ENCODE measurements at regions not wholly inside any gene's neighbourhood (a gene's known extent, or its start where the extent isn't known, plus 50 kb on each side); places are given as distances from the start of the nearest gene placed in this dataset.
"Not testable (repeated sequence)": the region's sequence is repeated elsewhere in the genome, so short reads cannot be mapped to it uniquely, and the experiment has no call there.

DNA sequence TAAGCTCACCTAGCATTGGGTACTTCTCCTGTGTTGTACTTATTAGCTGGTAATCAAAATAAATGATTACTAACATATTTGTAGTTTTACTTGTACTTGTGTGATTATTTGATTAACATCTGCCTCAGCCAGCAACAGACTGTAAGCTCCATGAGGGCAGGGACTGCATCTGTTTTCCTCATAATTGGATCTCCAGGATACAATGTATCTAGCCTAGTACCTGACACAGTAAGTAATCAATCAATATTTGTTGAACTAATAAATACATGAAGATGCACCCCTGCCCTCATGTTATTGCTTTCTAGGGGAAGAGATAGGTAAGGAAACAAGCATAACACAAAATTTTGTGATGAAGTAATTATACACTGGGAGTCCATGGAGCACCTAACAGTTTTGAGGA is 101.5 kb downstream of the TENT5C start:
- no peak for DNase-seq (ENCODE audit: low read depth in 1 of 2, low spot score in 1 of 2)

DNA sequence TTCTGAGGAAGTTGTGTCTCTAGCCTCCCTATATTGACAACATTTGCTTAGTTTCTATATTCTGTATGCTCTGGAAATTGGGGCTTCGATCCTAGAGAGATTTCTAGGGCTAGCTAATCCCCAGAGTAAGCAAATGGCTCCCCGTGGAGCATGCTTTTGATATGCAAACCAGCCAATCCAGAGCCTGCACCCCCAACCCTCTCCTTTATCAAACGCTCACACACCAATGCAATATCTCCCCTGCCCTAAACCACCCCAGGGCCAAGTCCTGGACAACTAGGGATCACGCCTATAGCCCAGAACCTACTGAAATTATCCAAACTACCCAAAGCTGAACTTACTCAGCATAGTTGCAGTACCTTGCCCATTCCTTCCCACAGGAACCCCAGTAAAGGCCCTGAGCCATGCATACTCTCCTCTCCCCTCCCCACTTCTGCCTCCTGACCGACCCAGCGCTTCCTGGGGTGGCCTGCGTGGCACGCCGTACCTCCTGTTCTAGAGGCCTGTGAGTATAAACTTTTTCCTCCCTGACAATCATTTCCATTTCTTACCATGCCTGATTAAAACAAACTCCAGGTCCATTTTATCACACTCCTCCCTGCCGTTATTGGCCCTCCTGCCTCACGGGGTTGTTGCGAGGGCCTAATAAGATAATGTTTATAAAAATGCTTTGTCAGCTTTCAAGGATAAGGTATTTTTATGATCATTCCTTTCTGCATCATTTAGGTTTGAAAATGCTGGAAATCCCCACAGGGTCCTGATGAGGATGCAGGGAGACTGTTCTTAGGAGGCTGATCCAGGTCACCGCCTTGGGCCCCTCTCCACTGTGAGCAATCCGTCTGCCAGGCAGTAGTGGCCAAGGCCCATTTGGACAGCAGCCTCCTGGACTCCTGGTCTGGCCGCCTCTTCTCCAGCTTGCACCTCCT is 102.7 kb downstream of the TENT5C start:
- DNase-seq (ENCODE audit: low read depth in 1 of 2, low spot score in 1 of 2) = no peak

DNA sequence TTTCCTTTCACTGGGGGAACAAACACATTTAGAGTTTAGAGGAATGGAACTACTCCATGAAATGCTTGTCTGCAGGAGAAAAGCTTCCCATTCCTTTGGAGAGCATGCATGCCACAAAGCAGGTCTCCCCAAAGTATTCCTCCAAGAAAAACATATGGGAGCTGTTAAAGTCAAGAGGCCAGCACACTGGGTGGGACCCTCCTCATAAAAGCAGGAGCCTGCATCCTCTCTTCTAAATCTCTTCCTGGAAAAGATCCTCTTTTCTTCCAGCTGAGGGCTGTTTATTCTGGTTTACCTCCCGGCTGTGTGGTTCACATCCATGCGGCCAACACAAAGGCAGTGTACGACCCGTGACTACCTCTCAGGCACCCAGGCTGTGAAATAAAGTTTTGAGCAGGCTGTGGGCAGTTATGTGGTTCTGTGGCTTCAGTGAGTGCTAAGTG is 103.4 kb downstream of the TENT5C start:
- DNase-seq (ENCODE audit: low read depth in 1 of 2, low spot score in 1 of 2) = no peak

DNA sequence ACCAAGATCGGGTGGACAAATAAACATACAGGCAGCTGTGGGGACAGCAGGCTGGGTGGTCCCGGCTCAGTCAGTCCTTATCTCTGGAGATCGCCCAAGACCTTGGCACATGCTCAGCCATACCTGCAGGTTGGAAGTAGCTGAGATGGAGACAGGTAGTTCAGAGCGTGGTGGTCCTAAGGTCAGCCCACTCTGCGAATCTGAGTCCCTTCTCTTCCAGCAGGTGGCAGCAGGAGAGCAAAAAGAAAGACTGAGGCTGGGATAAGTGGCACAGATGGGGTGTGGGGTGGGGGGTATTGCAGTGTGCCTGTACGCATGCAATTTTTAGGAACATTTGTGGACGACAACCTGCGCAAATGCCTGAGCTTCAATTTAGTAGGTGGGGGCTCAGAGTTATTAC is 104.9 kb downstream of the TENT5C start:
- no peak for DNase-seq (ENCODE audit: low read depth in 1 of 2, low spot score in 1 of 2)

DNA sequence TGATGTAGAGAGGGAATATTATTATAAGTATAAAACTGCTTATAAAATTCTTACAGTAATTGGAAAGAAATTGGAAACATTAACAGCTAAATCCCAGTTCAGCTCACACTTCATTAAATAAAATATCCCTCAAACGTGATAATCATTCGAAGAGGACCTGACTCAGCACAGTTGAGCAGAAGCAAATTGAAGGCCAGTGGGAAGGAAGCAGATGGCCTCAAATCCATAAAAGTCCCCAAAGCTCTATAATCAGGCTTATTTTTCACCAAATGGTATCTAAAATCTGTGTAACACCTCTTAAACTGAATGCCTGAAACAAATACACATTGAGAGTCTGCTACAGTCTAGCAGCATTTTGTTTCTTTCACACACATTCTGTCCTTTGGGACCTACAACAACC is 106.8 kb downstream of the TENT5C start:
- no peak for DNase-seq (ENCODE audit: low read depth in 1 of 2, low spot score in 1 of 2)

DNA sequence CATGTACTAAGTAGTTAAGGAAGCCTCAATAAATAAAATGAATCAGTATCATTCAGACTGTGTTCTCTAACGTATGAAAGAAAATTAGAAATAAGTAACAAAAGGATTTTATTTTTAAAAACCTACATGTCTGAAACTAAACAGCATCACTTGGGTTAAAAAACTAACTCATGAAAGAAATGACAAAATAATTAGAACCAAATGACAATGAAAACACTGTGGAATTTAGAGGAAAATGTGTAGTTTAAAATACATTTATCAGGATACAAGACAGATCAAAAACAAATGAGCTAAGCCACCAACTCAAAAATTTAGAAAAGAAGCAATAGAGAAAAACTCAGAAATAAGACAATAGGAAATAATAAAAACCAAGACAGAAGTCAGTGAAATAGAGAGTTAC is 108.7 kb downstream of the TENT5C start:
- DNase-seq (ENCODE audit: low read depth in 1 of 2, low spot score in 1 of 2) = no peak

DNA sequence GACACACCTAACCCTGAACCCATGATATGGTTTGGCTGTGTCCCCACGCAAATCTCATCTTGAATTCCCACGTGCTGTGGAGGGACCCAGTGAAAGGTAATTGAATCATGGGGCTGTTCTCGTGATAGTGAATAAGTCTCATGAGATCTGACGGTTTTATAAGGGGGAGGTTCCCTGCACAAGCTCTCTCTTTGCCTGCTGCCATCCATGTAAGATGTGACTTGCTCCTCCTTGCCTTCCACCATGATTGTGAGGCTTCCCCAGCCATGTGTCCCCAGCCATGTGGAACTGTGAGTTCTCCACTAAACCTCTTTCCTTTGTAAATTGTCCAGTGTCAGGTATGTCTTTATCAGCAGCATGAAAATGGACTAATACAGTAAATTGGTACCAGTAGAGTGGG is 110.2 kb downstream of the TENT5C start:
- DNase-seq (ENCODE audit: low read depth in 1 of 2, low spot score in 1 of 2) = not testable (repeated sequence)

DNA sequence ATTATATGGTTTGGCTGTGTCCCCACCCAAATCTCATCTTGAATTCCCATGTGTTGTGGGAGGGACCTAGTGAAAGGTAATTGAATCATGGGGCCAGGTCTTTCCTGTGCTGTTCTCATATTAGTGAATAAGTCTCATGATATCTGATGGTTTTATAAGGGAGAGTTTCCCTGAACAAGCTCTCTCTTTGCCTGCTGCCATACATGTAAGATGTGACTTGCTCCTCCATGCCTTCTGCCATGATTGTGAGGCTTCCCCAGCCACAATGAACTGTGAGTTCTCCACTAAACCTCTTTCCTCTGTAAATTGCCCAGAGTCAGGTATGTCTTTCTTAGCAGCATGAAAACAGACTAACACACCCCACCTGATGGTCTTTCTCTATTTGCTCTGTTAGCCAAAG is 112.1 kb downstream of the TENT5C start:
- DNase-seq (ENCODE audit: low read depth in 1 of 2, low spot score in 1 of 2) = not testable (repeated sequence)

DNA sequence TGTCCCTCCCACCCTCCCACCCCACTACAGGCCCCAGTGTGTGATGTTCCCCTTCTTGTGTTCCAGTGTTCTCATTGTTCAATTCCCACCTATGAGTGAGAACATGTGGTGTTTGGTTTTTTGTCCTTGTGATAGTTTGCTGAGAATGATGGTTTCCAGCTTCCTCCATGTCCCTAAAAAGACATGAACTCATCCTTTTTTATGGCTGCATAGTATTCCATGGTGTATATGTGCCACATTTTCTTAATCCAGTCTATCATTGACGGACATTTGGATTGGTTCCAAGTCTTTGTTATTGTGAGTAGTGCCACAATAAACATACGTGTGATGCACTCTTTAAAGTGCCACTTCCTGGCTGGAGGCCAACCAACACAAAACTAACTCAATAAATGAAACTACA is 112.7 kb downstream of the TENT5C start:
- DNase-seq (ENCODE audit: low read depth in 1 of 2, low spot score in 1 of 2) = not testable (repeated sequence)

DNA sequence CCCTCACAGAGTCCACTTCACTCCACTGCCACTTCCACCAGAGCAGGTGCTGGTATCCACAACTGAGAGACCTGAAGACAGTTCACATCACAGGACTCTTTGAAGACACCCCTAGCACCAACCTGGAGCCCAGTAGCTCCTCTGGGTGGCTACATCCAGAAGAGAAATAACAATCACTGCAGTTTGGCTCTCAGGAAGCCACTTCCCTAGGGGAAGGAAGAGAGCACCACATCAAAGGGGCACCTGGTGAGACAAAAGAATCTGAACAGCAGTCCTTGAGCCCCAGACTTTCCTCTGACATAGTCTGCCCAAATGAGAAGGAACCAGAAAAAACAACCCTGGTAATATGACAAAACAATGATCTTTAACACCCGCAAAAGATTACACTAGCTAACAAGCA is 113.2 kb downstream of the TENT5C start:
- DNase-seq (ENCODE audit: low read depth in 1 of 2, low spot score in 1 of 2) = no peak

DNA sequence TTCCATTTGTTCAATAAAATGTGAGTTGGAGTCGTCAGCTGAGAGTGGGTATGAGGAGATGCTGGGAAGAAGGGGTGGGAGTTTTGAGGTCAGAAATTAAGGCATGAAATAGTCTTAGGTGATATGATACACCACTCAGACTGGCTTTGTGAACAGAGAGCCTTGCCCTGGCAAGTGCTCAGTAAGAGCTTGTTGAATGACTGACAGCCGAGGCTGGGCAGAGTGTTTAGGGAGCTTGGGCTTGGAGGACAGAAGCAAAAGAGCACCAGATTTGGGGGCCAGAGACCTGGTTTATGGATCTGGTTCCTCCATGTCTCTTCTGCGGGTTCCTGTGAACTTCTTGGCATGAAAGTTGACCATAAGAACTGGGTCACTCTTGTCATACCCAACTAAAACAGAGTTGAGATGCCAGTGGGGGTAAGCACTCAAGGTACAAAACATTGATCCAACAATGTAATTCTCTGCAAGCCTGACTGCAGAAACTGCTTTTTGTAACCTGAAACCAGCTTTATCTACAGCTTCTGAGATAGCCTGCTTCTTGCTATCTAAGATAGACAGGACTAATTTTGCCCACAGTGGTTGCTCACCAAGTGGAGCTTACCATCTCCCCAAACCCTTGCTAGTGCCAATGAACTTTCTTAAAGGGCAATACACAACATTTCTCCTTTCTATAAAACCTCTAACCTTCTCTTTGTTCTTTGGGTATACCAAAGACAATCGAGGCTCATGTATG is 126.4 kb downstream of the TENT5C start:
- DNase-seq (ENCODE audit: low read depth in 1 of 2, low spot score in 1 of 2) = no peak

DNA sequence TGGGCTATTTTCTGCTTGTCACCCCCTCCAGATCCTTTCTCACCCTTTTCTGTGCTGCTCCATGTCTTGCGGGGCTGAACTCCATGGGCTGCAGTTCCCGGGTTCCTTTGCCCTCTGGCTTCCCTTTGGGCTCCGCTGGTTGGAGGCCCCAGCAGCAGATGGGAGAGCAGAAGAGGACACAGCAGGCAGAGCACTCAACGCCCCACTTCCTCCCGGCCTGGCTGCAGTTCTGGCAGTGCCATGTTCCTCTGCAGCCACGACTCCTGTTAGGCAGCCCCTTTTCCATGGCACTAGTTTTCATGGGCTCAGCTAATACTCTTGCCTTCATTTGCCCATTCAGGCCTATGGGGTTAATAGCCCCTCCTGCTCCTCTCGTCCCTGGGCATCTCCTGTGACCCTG is 127.1 kb downstream of the TENT5C start:
- DNase-seq (ENCODE audit: low read depth in 1 of 2, low spot score in 1 of 2) = no peak

DNA sequence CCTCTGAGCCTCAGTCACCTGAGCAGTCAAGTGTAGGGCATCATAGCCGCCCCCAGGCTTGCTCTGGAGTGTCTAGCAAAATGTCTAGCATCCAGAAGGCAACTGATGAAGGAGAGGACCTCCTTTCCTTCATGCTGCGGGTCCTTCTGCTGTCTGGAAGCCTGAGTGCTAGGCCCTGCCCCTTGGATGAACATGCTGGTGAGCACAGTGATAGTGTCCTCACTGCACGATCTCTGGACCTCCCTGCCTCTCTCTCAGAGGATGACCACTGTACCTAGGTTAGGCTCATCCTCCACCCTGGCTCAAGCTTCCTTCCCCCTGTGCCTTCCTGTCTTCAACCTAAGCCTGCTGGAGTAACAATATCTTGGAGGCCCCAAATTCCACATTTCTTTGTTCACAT is 128.6 kb downstream of the TENT5C start:
- DNase-seq (ENCODE audit: low read depth in 1 of 2, low spot score in 1 of 2) = no peak

DNA sequence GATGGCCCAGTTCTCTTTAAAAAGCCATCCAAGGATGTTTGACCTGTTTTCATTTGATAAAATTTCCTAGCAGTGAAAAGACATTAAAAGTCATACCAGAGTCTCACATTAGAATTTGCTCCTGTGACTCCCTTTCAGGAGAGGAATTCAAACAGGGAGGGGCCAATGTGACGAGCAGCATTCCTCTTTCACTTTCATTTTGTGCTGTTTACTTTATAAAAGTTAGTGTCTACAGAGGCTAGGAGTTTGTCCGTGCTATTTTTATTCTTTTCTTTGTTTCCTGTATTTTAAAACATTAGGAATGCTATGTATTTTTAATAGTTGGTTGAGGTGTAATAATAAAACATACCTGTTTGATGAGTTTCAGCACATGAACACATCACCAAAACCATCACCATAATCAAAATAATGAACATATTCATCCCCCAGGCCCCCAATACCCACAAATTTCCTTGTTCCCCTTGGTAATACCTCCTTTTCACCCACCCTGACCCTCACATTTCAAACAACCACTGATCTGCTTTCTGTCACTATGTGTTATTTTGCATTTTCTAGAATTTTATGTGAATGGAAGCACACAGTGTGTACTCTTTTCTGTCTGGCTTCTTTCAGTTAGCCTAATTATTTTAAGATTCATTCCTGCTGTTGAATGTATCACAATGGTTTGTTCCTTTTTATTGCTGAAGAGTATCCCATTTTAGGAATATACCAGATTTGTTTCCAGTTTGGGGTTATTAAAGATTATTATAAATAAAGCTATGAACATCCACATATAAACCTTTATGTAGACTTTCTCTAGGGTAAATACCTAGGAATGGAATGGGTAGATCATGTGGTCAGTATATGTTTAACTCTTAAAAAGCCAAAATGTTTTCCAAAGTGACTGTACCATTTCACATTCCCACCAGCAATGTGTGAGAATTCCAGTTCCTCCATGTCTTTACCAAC is 129.5 kb downstream of the TENT5C start:
- DNase-seq (ENCODE audit: low read depth in 1 of 2, low spot score in 1 of 2) = no peak

DNA sequence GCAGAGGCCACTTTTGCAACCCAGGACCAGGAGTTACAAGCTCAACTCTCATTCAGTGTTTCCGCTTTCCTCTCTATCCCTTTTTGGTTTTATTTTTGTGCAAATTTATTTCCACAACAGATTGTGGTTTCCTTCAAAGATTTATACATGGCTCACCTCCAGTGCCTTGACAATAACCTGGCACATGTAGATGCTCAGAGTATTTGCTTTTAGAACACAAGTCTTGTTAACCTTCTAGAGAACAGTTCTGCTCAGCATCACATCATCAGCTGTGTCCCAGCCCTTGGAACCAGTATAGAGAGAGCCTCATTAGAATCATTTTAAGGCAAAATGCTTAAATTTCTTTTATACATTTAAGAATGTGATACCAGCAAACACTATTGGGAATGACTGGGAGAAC is 133.7 kb downstream of the TENT5C start:
- DNase-seq (ENCODE audit: low read depth in 1 of 2, low spot score in 1 of 2) = no peak

DNA sequence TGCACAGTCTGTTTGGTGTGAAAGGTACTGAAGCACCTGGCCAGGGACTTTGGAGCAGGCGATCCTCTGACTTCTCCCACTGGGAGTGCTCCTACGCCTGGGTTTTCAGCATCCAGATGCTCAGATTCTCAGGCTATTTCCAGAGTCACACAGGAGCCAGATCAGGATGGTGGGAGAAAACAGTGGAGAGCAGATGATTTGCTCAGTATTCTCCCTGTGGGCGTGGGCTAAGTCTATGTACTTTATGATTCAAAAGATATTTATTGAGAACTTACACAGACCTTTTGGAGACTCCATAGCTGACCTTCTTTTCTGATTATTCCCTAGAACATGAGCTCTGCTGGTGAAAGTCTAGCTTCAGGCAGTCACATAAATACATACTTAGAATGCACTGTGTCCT is 134.6 kb downstream of the TENT5C start:
- DNase-seq (ENCODE audit: low read depth in 1 of 2, low spot score in 1 of 2) = no peak

DNA sequence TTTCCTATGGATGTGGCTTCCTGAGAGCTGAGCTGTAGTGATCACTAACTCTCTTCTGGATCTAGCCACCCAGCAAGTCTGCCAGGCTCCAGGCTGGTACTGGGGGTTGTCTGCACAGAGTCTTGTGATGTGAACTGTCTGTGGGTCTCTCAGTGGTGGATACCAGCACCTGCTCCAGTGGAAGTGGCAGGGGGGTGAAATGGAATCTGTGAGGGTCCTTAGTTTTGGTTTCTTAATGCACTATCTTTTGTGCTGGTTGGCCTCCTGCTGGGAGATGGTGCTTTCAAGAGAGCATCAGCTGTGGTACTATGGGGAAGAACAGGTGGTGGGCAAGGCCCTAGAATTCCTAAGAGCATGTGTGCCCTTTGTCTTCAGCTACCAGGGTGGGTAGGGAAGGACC is 140.7 kb downstream of the TENT5C start:
- not testable (repeated sequence) for DNase-seq (ENCODE audit: low read depth in 1 of 2, low spot score in 1 of 2)

DNA sequence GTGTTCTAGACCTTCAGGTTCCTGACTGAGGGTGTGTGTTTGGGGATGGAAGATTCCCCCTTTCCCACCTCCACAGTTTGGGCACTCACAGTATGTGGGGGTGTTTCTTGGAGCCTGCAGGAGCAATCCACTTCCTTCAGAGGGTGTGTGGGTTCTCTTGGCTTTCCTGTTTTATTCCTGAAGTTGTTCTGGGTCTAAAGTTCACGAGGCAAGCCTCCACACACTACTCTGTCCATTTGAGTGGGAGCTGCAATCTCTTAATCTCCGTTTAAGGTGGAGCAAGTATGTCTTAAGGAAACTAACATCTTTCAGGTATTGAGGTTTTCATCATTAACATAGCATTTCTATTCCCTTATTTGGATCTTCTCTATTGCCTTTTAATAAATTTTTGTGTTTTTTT is 141.8 kb downstream of the TENT5C start:
- DNase-seq (ENCODE audit: low read depth in 1 of 2, low spot score in 1 of 2) = no peak

DNA sequence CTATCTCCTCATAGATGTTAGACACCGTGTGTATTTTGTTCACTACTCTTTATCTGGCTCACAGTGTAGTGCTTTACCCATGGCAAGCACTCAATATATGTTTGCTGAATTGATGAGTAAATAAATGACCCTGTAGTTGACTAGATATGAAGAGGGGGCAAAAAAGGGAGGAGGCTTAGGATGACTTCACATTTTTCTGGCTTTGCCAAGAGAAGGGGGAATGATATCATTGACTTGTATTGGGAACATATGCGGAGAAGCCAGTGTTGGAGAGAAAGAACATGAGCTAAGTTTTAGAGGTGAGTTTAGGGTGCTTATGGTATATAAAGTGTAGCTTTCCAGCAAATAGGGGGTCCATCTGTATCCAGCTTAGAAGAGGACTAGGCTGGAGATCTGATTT is 145.5 kb downstream of the TENT5C start:
- no peak for DNase-seq (ENCODE audit: low read depth in 1 of 2, low spot score in 1 of 2)

DNA sequence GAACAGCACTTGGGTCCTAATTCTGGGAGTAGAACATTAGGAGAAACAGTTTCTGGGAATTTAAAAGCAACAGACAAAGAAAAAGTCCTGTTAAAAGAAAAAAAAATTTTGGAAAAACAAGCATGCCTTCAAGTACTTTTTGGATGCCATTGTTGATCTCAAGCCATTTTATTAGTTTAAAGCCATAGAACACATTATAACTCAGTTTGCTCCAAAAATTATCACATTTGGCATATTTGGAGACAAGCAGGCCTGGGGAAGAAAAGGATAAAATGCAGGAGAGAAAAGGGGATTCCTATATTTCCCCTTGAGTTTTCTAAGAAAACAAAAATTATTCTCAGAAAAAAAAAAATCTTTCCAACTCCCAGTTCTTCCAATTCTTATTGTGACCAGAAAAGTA is 146.8 kb downstream of the TENT5C start:
- no peak for DNase-seq (ENCODE audit: low read depth in 1 of 2, low spot score in 1 of 2)

DNA sequence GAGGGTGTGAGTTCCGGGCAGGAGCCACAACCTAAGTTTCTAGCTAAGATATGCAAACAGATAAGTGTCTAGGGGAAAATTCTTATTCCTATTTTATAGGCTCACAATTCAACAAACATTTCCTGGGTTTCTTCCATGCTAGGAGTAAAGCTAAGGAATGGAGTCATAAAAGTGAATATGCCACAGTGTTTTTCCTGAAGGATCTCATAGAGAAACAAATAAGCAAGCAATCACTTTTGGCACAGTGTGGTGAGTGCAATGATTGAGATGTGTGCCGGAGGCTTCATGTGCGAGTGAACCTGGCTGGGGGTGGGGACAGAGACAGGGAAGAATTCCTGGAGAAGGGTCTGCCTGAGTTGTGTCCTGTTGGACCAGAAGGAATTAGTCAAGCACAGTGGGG is 147.4 kb downstream of the TENT5C start:
- no peak for DNase-seq (ENCODE audit: low read depth in 1 of 2, low spot score in 1 of 2)

Measured in stimulated activated CD4-positive, alpha-beta T cell treated with anti-CD3 and anti-CD28 coated beads, Interleukin-15, amount 100 ng/mL, for 1 hour (primary cell).